OCI-LY7 (cell line): ENCODE measurements at regions not wholly inside any gene's neighbourhood (a gene's known extent, or its start where the extent isn't known, plus 50 kb on each side); places are given as distances from the start of the nearest gene placed in this dataset.
A peak's percentile ranks its signal among the peaks of the same experiment; 100 is the strongest.

ENCODE experiments used
- BruUV-seq: library from RNA; stranded (reverse); fragments of 400-500 nt; replicated peaks from 2 replicates; lab custom pipeline; 2021; lab: Mats Ljungman, UMichigan
- CTCF ChIA-PET: fragments of 300-600 bp; sonication (Branson Sonifier 250); formaldehyde crosslinking; loops from one replicate; lab custom pipeline; 2022; ENCODE audit warnings: antibody characterized with exemption; ENCODE audit not compliant: unreplicated experiment; lab: Charles Lee
- POLR2A ChIA-PET: fragments of 300-600 bp; sonication (Branson Sonifier 250); formaldehyde crosslinking; loops from one replicate; lab custom pipeline; 2022; ENCODE audit warnings: antibody characterized with exemption; lab: Charles Lee
- DNase-seq: peaks from one replicate; pipeline ENCODE4 v3.0.0-alpha.2; 2015; ENCODE audit warnings: low spot score
- H2AFZ ChIP-seq: fragments of 200-600 bp; sonication (generic), shearing (Covaris generic); 2 replicates; pipeline ENCODE4 v1.6.1; 2014; ENCODE audit warnings: mild to moderate bottlenecking, antibody characterized with exemption, low read length, moderate library complexity
- H3K27ac ChIP-seq: fragments of 200-600 bp; sonication (generic); 2 replicates; pipeline ENCODE4 v1.5.1; 2014; ENCODE audit warnings: mixed run types, low read depth, mild to moderate bottlenecking, moderate library complexity, low read length, inconsistent platforms; ENCODE audit not compliant: poor library complexity, severe bottlenecking
- H3K36me3 ChIP-seq: fragments of 200-600 bp; sonication (generic); 2 replicates; pipeline ENCODE4 v1.6.1; 2014; ENCODE audit warnings: mild to moderate bottlenecking, antibody characterized with exemption, low read length, moderate library complexity, mixed read lengths; ENCODE audit not compliant: insufficient read depth
- H3K4me1 ChIP-seq: fragments of 200-600 bp; sonication (generic); 2 replicates; pipeline ENCODE4 v1.5.1; 2014; ENCODE audit warnings: mild to moderate bottlenecking, low read length; ENCODE audit not compliant: insufficient read depth, poor library complexity, severe bottlenecking
- H3K4me2 ChIP-seq: fragments of 200-600 bp; sonication (generic); 2 replicates; pipeline ENCODE4 v1.6.1; 2014; ENCODE audit warnings: mild to moderate bottlenecking, low read length
- H3K4me3 ChIP-seq: fragments of 200-600 bp; sonication (generic); 2 replicates; pipeline ENCODE4 v1.5.1; 2014; ENCODE audit warnings: mild to moderate bottlenecking, low read depth, low read length; ENCODE audit not compliant: poor library complexity, severe bottlenecking
- H3K79me2 ChIP-seq: fragments of 200-600 bp; sonication (generic); 2 replicates; pipeline ENCODE4 v1.6.1; 2016; ENCODE audit warnings: low read depth, mild to moderate bottlenecking, low read length, moderate library complexity, mixed read lengths; ENCODE audit not compliant: insufficient read depth
- H3K9me2 ChIP-seq: fragments of 200-600 bp; sonication (generic); 2 replicates; pipeline ENCODE4 v1.6.1; 2016; ENCODE audit warnings: mild to moderate bottlenecking, low read length, mixed read lengths; ENCODE audit not compliant: insufficient read depth
- H3K9me3 ChIP-seq: fragments of 200-600 bp; sonication (generic); 2 replicates; pipeline ENCODE4 v1.6.1; 2014; ENCODE audit warnings: mild to moderate bottlenecking, mixed run types, low read length, mixed read lengths
- H4K20me1 ChIP-seq: fragments of 200-600 bp; sonication (generic); 2 replicates; pipeline ENCODE4 v1.6.1; 2014; ENCODE audit warnings: mild to moderate bottlenecking, antibody characterized with exemption, low read length, moderate library complexity, mixed read lengths; ENCODE audit not compliant: insufficient read depth
- CTCF ChIP-seq: fragments of 200-600 bp; sonication (generic); conservative IDR thresholded peaks from 2 replicates; pipeline ENCODE4 v1.5.1; 2014; ENCODE audit warnings: mild to moderate bottlenecking, antibody characterized with exemption, low read length, moderate library complexity, mixed read lengths
- EZH2phosphoT487 ChIP-seq: fragments of 200-600 bp; sonication (generic); IDR thresholded peaks from 2 replicates; pipeline ENCODE4 v1.6.1; 2018; ENCODE audit warnings: low read depth, borderline replicate concordance, mild to moderate bottlenecking, mixed run types, antibody characterized with exemption, low read length, moderate library complexity, mixed read lengths
- intact Hi-C: fragments of 100-400 bp; cut with micrococcal nuclease; formaldehyde crosslinking; loops from one replicate; pipeline ENCODE4 v1.10.0; 2022; ENCODE audit not compliant: unreplicated experiment

GRCh38 chr3:132248490-132248889, 68.7 kb upstream of the ACP3 start:
- H3K9me2 ChIP-seq, result no peaks in the 10 kb centered on the region
- no peaks in the 10 kb centered on the region for H3K36me3 ChIP-seq
- POLR2A ChIA-PET, result no interaction called here
- no TSS peak for BruUV-seq
- no peaks in the 10 kb centered on the region for H3K4me1 ChIP-seq
- H4K20me1 ChIP-seq, result no peaks in the 10 kb centered on the region
- no peak overlapping the region for H3K27ac ChIP-seq
- H3K4me3 ChIP-seq, result no peak overlapping the region
- TF ChIP-seq EZH2phosphoT487 (no peak), CTCF (no peak)
- no peaks in the 10 kb centered on the region for H3K79me2 ChIP-seq
- no peaks in the 10 kb centered on the region for H3K9me3 ChIP-seq
- intact Hi-C loops, result no loop called here
- DNase-seq, result no peak
- CTCF ChIA-PET, result no interaction called here
- no peak overlapping the region for H2AFZ ChIP-seq
- no peak overlapping the region for H3K4me2 ChIP-seq

- no peak overlapping the region for H2AFZ ChIP-seq
- no peaks in the 10 kb centered on the region for H3K4me1 ChIP-seq
- ChIA-PET POLR2A (no interaction called here), CTCF (no interaction called here)
- no peak overlapping the region for H3K4me3 ChIP-seq
- no peaks in the 10 kb centered on the region for H3K9me2 ChIP-seq
- no peak for TF ChIP-seq EZH2phosphoT487
- TF ChIP-seq CTCF, result peak; percentile 89
- H3K36me3 ChIP-seq, result no peaks in the 10 kb centered on the region
- no TSS peak for BruUV-seq
- peak; percentile 65 for DNase-seq
- no peaks in the 10 kb centered on the region for H4K20me1 ChIP-seq
- H3K27ac ChIP-seq, result no peak overlapping the region
- intact Hi-C loops, result loop anchor here (1.0 to 2.0 kb wide), 2 partner anchors 90 to 145 kb away; no protein-coding TSS in a partner anchor
- H3K9me3 ChIP-seq, result no peaks in the 10 kb centered on the region
- no peaks in the 10 kb centered on the region for H3K79me2 ChIP-seq
- no peak overlapping the region for H3K4me2 ChIP-seq
Measured at GRCh38 chr3:132253262-132253878, 63.8 kb upstream of the ACP3 start.

GRCh38 chr3:132254076-132254755, 63.0 kb upstream of the ACP3 start:
- Histone ChIP-seq H3K4me1 (no peaks in the 10 kb centered on the region), H3K79me2 (no peaks in the 10 kb centered on the region), H3K4me3 (no peak overlapping the region), H3K36me3 (no peaks in the 10 kb centered on the region), H4K20me1 (no peaks in the 10 kb centered on the region), H2AFZ (0 out of 2 replicates have a peak overlapping the region, but pooled peaks have one; percentile 13), H3K9me3 (no peaks in the 10 kb centered on the region), H3K9me2 (no peaks in the 10 kb centered on the region), H3K4me2 (no peak overlapping the region), H3K27ac (no peak overlapping the region)
- ChIA-PET POLR2A (no interaction called here), CTCF (no interaction called here)
- DNase-seq, result no peak
- intact Hi-C loops, result no loop called here
- TF ChIP-seq EZH2phosphoT487 (no peak), CTCF (no peak)
- no TSS peak for BruUV-seq
